Adipocyte (in vitro differentiated cells): ENCODE measurements at regions not wholly inside any gene's neighbourhood (a gene's known extent, or its start where the extent isn't known, plus 50 kb on each side); places are given as distances from the start of the nearest gene placed in this dataset.

ENCODE experiments used
- DNase-seq: peaks from one replicate; pipeline ENCODE4 v3.0.0-alpha.2; 2015; ENCODE audit warnings: low read depth
- H3K27me3 ChIP-seq: replicated peaks from 2 replicates; pipeline ENCODE4 v1.7.0; 2013; ENCODE audit warnings: mild to moderate bottlenecking, low read length, moderate library complexity; ENCODE audit not compliant: control insufficient read depth, insufficient read depth
- H3K36me3 ChIP-seq: 2 replicates; pipeline ENCODE4 v1.7.0; 2013; ENCODE audit warnings: low read length, mild to moderate bottlenecking, moderate library complexity; ENCODE audit not compliant: control insufficient read depth, insufficient read depth, severe bottlenecking
- H3K4me1 ChIP-seq: 2 replicates; pipeline ENCODE4 v1.7.0; 2013; ENCODE audit warnings: mild to moderate bottlenecking, low read length, moderate library complexity; ENCODE audit not compliant: control insufficient read depth, insufficient read depth
- H3K4me3 ChIP-seq: 2 replicates; pipeline ENCODE4 v1.7.0; 2013; ENCODE audit warnings: mild to moderate bottlenecking, low read length, moderate library complexity
- H3K9ac ChIP-seq: 2 replicates; pipeline ENCODE4 v1.7.0; 2013; ENCODE audit warnings: mild to moderate bottlenecking, low read length, moderate library complexity
- H3K9me3 ChIP-seq: 2 replicates; pipeline ENCODE4 v1.7.0; 2013; ENCODE audit warnings: mild to moderate bottlenecking, low read length, moderate library complexity; ENCODE audit not compliant: control insufficient read depth

GRCh38 chr4:132540797-132541196, 608.3 kb upstream of the PCDH10 start:
- Histone ChIP-seq H3K9me3 (peaks cover 4% of the 10 kb centered on the region), H3K9ac (no peak overlapping the region), H3K4me1 (no peaks in the 10 kb centered on the region), H3K36me3 (no peaks in the 10 kb centered on the region), H3K4me3 (no peak overlapping the region), H3K27me3 (no peaks in the 10 kb centered on the region)
- no peak for DNase-seq

GRCh38 chr4:132542228-132542627, 606.9 kb upstream of the PCDH10 start:
- H3K9ac ChIP-seq = no peak overlapping the region
- H3K4me3 ChIP-seq = no peak overlapping the region
- no peaks in the 10 kb centered on the region for H3K4me1 ChIP-seq
- peaks cover 4% of the 10 kb centered on the region for H3K9me3 ChIP-seq
- H3K27me3 ChIP-seq = no peaks in the 10 kb centered on the region
- DNase-seq = no peak
- no peaks in the 10 kb centered on the region for H3K36me3 ChIP-seq

GRCh38 chr4:132548463-132548862, 600.6 kb upstream of the PCDH10 start:
- H3K27me3 ChIP-seq = no peaks in the 10 kb centered on the region
- no peaks in the 10 kb centered on the region for H3K36me3 ChIP-seq
- H3K4me1 ChIP-seq = no peaks in the 10 kb centered on the region
- peaks cover 2% of the 10 kb centered on the region for H3K9me3 ChIP-seq
- no peak for DNase-seq
- H3K4me3 ChIP-seq = no peak overlapping the region
- no peak overlapping the region for H3K9ac ChIP-seq

- no peaks in the 10 kb centered on the region for H3K36me3 ChIP-seq
- no peaks in the 10 kb centered on the region for H3K27me3 ChIP-seq
- H3K4me1 ChIP-seq = no peaks in the 10 kb centered on the region
- H3K4me3 ChIP-seq = no peak overlapping the region
- no peak overlapping the region for H3K9ac ChIP-seq
- no peaks in the 10 kb centered on the region for H3K9me3 ChIP-seq
- no peak for DNase-seq
Observed at GRCh38 chr4:132556316-132556715, 592.8 kb upstream of the PCDH10 start.

GRCh38 chr4:132557660-132558059, 591.4 kb upstream of the PCDH10 start:
- DNase-seq = no peak
- H3K9ac ChIP-seq = no peak overlapping the region
- no peaks in the 10 kb centered on the region for H3K36me3 ChIP-seq
- no peaks in the 10 kb centered on the region for H3K9me3 ChIP-seq
- no peak overlapping the region for H3K4me3 ChIP-seq
- no peaks in the 10 kb centered on the region for H3K27me3 ChIP-seq
- H3K4me1 ChIP-seq = no peaks in the 10 kb centered on the region

GRCh38 chr4:132564920-132565319, 584.2 kb upstream of the PCDH10 start:
- no peak overlapping the region for H3K9ac ChIP-seq
- no peak overlapping the region for H3K4me3 ChIP-seq
- no peaks in the 10 kb centered on the region for H3K9me3 ChIP-seq
- no peaks in the 10 kb centered on the region for H3K36me3 ChIP-seq
- H3K4me1 ChIP-seq = no peaks in the 10 kb centered on the region
- no peaks in the 10 kb centered on the region for H3K27me3 ChIP-seq
- no peak for DNase-seq

GRCh38 chr4:132565542-132565941, 583.6 kb upstream of the PCDH10 start:
- DNase-seq = no peak
- Histone ChIP-seq H3K4me3 (no peak overlapping the region), H3K36me3 (no peaks in the 10 kb centered on the region), H3K27me3 (no peaks in the 10 kb centered on the region), H3K9me3 (no peaks in the 10 kb centered on the region), H3K4me1 (no peaks in the 10 kb centered on the region), H3K9ac (no peak overlapping the region)

- H3K4me3 ChIP-seq = no peak overlapping the region
- H3K4me1 ChIP-seq = no peaks in the 10 kb centered on the region
- H3K9ac ChIP-seq = no peak overlapping the region
- peak; percentile 56 for DNase-seq
- H3K27me3 ChIP-seq = no peaks in the 10 kb centered on the region
- H3K36me3 ChIP-seq = no peaks in the 10 kb centered on the region
- no peaks in the 10 kb centered on the region for H3K9me3 ChIP-seq
Observed at GRCh38 chr4:132572210-132572609, 576.9 kb upstream of the PCDH10 start.

GRCh38 chr4:132587626-132588025, 561.5 kb upstream of the PCDH10 start:
- H3K4me1 ChIP-seq = no peaks in the 10 kb centered on the region
- no peaks in the 10 kb centered on the region for H3K27me3 ChIP-seq
- no peak overlapping the region for H3K4me3 ChIP-seq
- peak; percentile 35 for DNase-seq
- H3K36me3 ChIP-seq = no peaks in the 10 kb centered on the region
- H3K9ac ChIP-seq = no peak overlapping the region
- no peaks in the 10 kb centered on the region for H3K9me3 ChIP-seq

GRCh38 chr4:132592340-132592739, 556.8 kb upstream of the PCDH10 start:
- H3K4me1 ChIP-seq = no peaks in the 10 kb centered on the region
- no peaks in the 10 kb centered on the region for H3K9me3 ChIP-seq
- no peaks in the 10 kb centered on the region for H3K36me3 ChIP-seq
- H3K4me3 ChIP-seq = no peak overlapping the region
- no peaks in the 10 kb centered on the region for H3K27me3 ChIP-seq
- H3K9ac ChIP-seq = no peak overlapping the region
- no peak for DNase-seq

- no peak for DNase-seq
- H3K36me3 ChIP-seq = no peaks in the 10 kb centered on the region
Observed at GRCh38 chr4:132592850-132593249, 556.2 kb upstream of the PCDH10 start.

GRCh38 chr4:132593717-132594400, 555.2 kb upstream of the PCDH10 start:
- no peaks in the 10 kb centered on the region for H3K4me1 ChIP-seq
- H3K4me3 ChIP-seq = no peak overlapping the region
- H3K36me3 ChIP-seq = no peaks in the 10 kb centered on the region
- no peaks in the 10 kb centered on the region for H3K9me3 ChIP-seq
- peak; percentile 49 for DNase-seq
- no peaks in the 10 kb centered on the region for H3K27me3 ChIP-seq
- H3K9ac ChIP-seq = no peak overlapping the region

More at GRCh38 chr4:132592850-132593249, 556.2 kb upstream of the PCDH10 start:
- Histone ChIP-seq H3K4me1 (no peaks in the 10 kb centered on the region), H3K9ac (no peak overlapping the region), H3K4me3 (no peak overlapping the region), H3K9me3 (no peaks in the 10 kb centered on the region), H3K27me3 (no peaks in the 10 kb centered on the region)
